GM19324 (cell line): ENCODE measurements at regions not wholly inside any gene's neighbourhood (a gene's known extent, or its start where the extent isn't known, plus 50 kb on each side); places are given as distances from the start of the nearest gene placed in this dataset.

Experiments
- ATAC-seq: cut with Tn5 transposase; IDR thresholded peaks from one replicate; pipeline ENCODE4 v1.9.1; 2021; ENCODE audit warnings: mild to moderate bottlenecking, moderate library complexity; ENCODE audit not compliant: unreplicated experiment, low FRiP score

GRCh38 chr5:67272453-67273130 is 76.0 kb upstream of the CD180 start:
- ATAC-seq: no peak

- ATAC-seq: no peak
These were observed 71.8 kb upstream of the CD180 start for GRCh38 chr5:67268231-67269021.

GRCh38 chr5:67267512-67268216 is 71.1 kb upstream of the CD180 start:
- no peak for ATAC-seq

GRCh38 chr5:67266654-67267350 is 70.2 kb upstream of the CD180 start:
- no peak for ATAC-seq

- ATAC-seq: no peak
These were observed 69.4 kb upstream of the CD180 start for GRCh38 chr5:67265951-67266350.

- ATAC-seq: no peak
These were observed 67.2 kb upstream of the CD180 start for GRCh38 chr5:67263656-67264408.

- no peak for ATAC-seq
These were observed 66.4 kb upstream of the CD180 start for GRCh38 chr5:67262956-67263355.

GRCh38 chr5:67262206-67262605 is 65.6 kb upstream of the CD180 start:
- ATAC-seq: no peak

GRCh38 chr5:67259548-67260215 is 63.1 kb upstream of the CD180 start:
- no peak for ATAC-seq

- ATAC-seq: no peak
These were observed 60.9 kb upstream of the CD180 start for GRCh38 chr5:67257500-67257899.

GRCh38 chr5:67257077-67257476 is 60.5 kb upstream of the CD180 start:
- no peak for ATAC-seq

- ATAC-seq: no peak
These were observed 59.3 kb upstream of the CD180 start for GRCh38 chr5:67255881-67256280.

GRCh38 chr5:67253911-67254310 is 57.3 kb upstream of the CD180 start:
- ATAC-seq: no peak

- ATAC-seq: no peak
These were observed 52.9 kb upstream of the CD180 start for GRCh38 chr5:67249590-67249895.

- ATAC-seq: no peak
These were observed 52.3 kb upstream of the CD180 start for GRCh38 chr5:67248703-67249589.

- no peak for ATAC-seq
These were observed 50.1 kb upstream of the CD180 start for GRCh38 chr5:67246546-67247268.
